Vagina (tissue), 2 donors: ENCODE measurements at regions not wholly inside any gene's neighbourhood (a gene's known extent, or its start where the extent isn't known, plus 50 kb on each side); places are given as distances from the start of the nearest gene placed in this dataset.

Source experiments
- DNase-seq, 2 donors: peaks; one replicate each; pipeline ENCODE4 v3.0.0-alpha.2; 2017; ENCODE audit errors: extremely low spot score in 2 of 2
- H3K27ac ChIP-seq: fragments of 200-600 bp; sonication (generic); one replicate; pipeline ENCODE4 v1.5.1; 2019
- H3K27me3 ChIP-seq: fragments of 200-600 bp; sonication (generic); one replicate; pipeline ENCODE4 v1.5.1; 2019
- H3K36me3 ChIP-seq, 2 donors: fragments of 200-600 bp; sonication (generic); one replicate each; pipeline ENCODE4 v1.5.1; 2017 to 2019
- H3K4me1 ChIP-seq: fragments of 200-600 bp; sonication (generic); one replicate; pipeline ENCODE4 v1.5.1; 2019
- H3K4me3 ChIP-seq, 2 donors: fragments of 200-600 bp; sonication (generic); 1 replicate in 1 of 2; 2 replicates in 1 of 2; pipeline ENCODE4 v1.5.1; 2016 to 2019
- H3K9me3 ChIP-seq: fragments of 200-600 bp; sonication (generic); one replicate; pipeline ENCODE4 v1.5.1; 2019
- POLR2A ChIP-seq, 2 donors: fragments of 450-650 bp; IDR thresholded peaks; one replicate each; pipeline ENCODE4 v1.6.1; 2017; ENCODE audit warnings: antibody characterized with exemption in 2 of 2, mild to moderate bottlenecking in 2 of 2, moderate library complexity in 2 of 2
- POLR2AphosphoS5 ChIP-seq, 2 donors: sonication (generic); formaldehyde crosslinking; IDR thresholded peaks; one replicate each; pipeline ENCODE4 v1.9.0; 2017; ENCODE audit warnings: antibody characterized with exemption in 2 of 2, mild to moderate bottlenecking in 2 of 2, low read depth in 1 of 2; ENCODE audit not compliant: insufficient read depth in 1 of 2
- intact Hi-C: fragments of 100-400 bp; cut with DNase I; formaldehyde crosslinking; loops from one replicate; pipeline ENCODE4 v1.15.1; 2023
- TF ChIP-seq, protein P1 (sequence below), 3 experiments: fragments of 450-650 bp in 2 of 3; fragments of 200-600 bp in 1 of 3; sonication (generic) in 1 of 3; IDR thresholded peaks; one replicate each; pipeline ENCODE4 v1.5.1; 2017 to 2019; ENCODE audit warnings: antibody characterized with exemption in 3 of 3, mild to moderate bottlenecking in 2 of 3, moderate library complexity in 2 of 3

DNA sequence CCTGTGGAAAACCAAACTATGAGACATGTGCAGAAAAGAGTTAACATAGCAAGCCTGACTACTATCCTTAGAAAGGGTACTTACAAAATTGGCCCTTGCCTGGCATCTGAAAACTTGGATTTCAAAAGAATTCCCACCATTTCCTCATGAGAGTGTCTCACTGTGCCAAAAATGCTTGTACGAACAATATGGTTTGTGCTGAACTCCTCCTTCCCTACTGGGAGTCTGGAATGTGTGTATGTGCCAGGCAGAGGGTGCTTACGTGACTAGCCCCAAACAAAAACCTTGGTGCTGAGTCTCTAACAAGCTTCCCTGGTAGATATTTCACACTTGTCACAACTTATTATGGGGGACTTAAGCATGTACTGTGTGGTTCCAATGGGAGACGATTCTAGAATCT is 81.7 kb upstream of the GIMD1 start:
- intact Hi-C loops: no loop called here
- TF ChIP-seq POLR2A (IDR thresholded peaks at IDR 0.05) (no peak), POLR2AphosphoS5 (IDR thresholded peaks at IDR 0.05; ENCODE audit: insufficient read depth in 1 of 2, low read depth in 1 of 2) (no peak)
- TF ChIP-seq, protein P1, sequence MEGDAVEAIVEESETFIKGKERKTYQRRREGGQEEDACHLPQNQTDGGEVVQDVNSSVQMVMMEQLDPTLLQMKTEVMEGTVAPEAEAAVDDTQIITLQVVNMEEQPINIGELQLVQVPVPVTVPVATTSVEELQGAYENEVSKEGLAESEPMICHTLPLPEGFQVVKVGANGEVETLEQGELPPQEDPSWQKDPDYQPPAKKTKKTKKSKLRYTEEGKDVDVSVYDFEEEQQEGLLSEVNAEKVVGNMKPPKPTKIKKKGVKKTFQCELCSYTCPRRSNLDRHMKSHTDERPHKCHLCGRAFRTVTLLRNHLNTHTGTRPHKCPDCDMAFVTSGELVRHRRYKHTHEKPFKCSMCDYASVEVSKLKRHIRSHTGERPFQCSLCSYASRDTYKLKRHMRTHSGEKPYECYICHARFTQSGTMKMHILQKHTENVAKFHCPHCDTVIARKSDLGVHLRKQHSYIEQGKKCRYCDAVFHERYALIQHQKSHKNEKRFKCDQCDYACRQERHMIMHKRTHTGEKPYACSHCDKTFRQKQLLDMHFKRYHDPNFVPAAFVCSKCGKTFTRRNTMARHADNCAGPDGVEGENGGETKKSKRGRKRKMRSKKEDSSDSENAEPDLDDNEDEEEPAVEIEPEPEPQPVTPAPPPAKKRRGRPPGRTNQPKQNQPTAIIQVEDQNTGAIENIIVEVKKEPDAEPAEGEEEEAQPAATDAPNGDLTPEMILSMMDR (IDR thresholded peaks at IDR 0.05): no peak
- Histone ChIP-seq H3K4me1 (no peaks in the 10 kb centered on the region), H3K27ac (no peak overlapping the region), H3K4me3 (no peak overlapping the region), H3K36me3 (no peaks in the 10 kb centered on the region), H3K9me3 (no peaks in the 10 kb centered on the region), H3K27me3 (no peaks in the 10 kb centered on the region)
- DNase-seq: no peak

DNA sequence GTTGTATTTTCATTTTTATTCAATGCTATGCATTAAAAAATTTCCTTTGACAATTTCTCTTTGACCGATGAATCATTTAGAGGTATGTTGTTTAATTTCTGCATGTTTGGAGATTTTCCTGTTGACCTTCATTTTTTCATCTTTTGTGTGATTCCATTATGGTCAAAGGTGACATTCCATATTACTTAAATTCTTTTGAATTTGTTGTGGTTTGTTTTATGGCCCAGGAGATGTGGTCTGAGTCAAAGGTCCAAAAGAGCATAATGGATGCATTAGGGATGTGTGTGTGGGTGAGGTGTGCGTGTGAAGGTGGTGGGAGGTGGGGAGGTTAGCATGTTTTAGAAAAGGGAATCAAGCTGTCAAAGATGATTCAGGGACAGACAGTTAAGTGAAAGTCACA is 76.0 kb upstream of the GIMD1 start:
- H3K4me1 ChIP-seq: no peaks in the 10 kb centered on the region
- no peaks in the 10 kb centered on the region for H3K36me3 ChIP-seq
- TF ChIP-seq POLR2A (IDR thresholded peaks at IDR 0.05): no peak
- TF ChIP-seq POLR2AphosphoS5 (IDR thresholded peaks at IDR 0.05; ENCODE audit: insufficient read depth in 1 of 2, low read depth in 1 of 2): no peak
- TF ChIP-seq, protein P1 (IDR thresholded peaks at IDR 0.05): no peak
- no peak overlapping the region for H3K4me3 ChIP-seq
- no peaks in the 10 kb centered on the region for H3K9me3 ChIP-seq
- DNase-seq: no peak
- no peak overlapping the region for H3K27ac ChIP-seq
- H3K27me3 ChIP-seq: no peaks in the 10 kb centered on the region
- intact Hi-C loops: no loop called here

DNA sequence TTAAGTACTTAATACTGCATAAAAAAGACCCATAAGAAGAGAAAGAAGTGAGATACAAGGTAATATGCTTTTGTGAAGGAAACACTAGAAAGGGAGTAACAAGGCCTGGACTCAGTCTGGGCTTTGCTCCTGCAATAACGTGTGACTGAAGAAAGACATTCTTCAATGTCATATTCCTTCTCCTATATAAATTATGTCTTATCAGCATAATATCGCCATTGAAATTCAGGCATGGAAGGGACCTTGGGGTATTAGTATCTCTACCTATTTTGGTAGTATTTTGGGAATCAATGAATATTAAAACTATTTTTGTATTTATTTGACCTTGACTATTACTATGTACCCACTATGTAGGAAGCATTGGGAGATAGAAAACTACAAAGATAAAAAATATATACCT is 62.2 kb upstream of the GIMD1 start:
- intact Hi-C loops: no loop called here
- H3K9me3 ChIP-seq: no peaks in the 10 kb centered on the region
- TF ChIP-seq, protein P1 (IDR thresholded peaks at IDR 0.05): no peak
- no peak for TF ChIP-seq POLR2A (IDR thresholded peaks at IDR 0.05)
- TF ChIP-seq POLR2AphosphoS5 (IDR thresholded peaks at IDR 0.05; ENCODE audit: insufficient read depth in 1 of 2, low read depth in 1 of 2): no peak
- H3K36me3 ChIP-seq: no peaks in the 10 kb centered on the region
- H3K4me3 ChIP-seq: no peak overlapping the region
- no peak for DNase-seq
- H3K27ac ChIP-seq: no peak overlapping the region
- no peaks in the 10 kb centered on the region for H3K4me1 ChIP-seq
- H3K27me3 ChIP-seq: no peaks in the 10 kb centered on the region

DNA sequence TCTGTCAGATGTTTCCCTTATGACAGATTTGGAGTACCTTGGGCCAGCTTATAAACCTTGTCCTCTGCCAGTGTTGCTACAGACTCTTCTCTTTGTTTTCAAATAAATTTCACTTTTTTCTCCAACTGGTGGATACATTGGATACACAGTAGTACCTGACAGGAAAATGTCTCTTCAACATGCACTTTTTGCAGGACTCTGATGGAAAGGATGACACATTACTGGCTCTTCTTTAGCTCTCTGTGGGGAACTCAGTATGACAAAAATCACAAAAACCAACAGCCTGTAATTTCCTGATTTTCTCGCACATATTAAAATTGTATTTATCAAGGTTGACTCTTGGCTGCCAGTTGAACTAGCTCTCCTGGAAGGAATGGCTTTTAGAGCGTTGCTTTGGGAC is 61.3 kb upstream of the GIMD1 start:
- H3K27ac ChIP-seq: no peak overlapping the region
- no peaks in the 10 kb centered on the region for H3K9me3 ChIP-seq
- no peaks in the 10 kb centered on the region for H3K36me3 ChIP-seq
- no peaks in the 10 kb centered on the region for H3K27me3 ChIP-seq
- TF ChIP-seq POLR2A (IDR thresholded peaks at IDR 0.05) (no peak), POLR2AphosphoS5 (IDR thresholded peaks at IDR 0.05; ENCODE audit: insufficient read depth in 1 of 2, low read depth in 1 of 2) (no peak)
- TF ChIP-seq, protein P1 (IDR thresholded peaks at IDR 0.05): no peak
- no peaks in the 10 kb centered on the region for H3K4me1 ChIP-seq
- intact Hi-C loops: no loop called here
- no peak for DNase-seq
- no peak overlapping the region for H3K4me3 ChIP-seq

DNA sequence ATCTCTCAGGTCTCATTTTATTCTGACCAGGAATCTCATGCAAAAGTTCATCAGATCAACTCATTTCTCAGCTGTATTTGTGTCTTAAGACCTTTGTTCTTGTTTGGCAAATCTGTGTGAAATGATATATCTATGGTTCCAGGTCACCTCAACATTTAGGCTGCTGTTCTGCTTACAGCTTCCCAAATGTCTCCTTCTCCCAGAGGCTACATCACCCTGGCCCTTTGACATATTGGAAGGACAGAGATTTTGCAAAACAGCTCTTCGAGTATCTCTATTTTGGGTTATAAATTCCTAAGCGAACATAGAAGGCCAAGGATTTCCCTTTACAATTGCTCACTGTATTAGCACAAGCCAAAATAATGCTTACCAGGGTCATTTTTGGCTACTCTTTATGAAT is 57.5 kb upstream of the GIMD1 start:
- no peak for DNase-seq

More for the DNA sequence above, 57.5 kb upstream of the GIMD1 start:
- H3K9me3 ChIP-seq: no peaks in the 10 kb centered on the region
- intact Hi-C loops: no loop called here
- no peak overlapping the region for H3K4me3 ChIP-seq
- no peak for TF ChIP-seq POLR2A (IDR thresholded peaks at IDR 0.05)
- TF ChIP-seq POLR2AphosphoS5 (IDR thresholded peaks at IDR 0.05; ENCODE audit: insufficient read depth in 1 of 2, low read depth in 1 of 2): no peak
- no peak overlapping the region for H3K27ac ChIP-seq
- H3K27me3 ChIP-seq: no peaks in the 10 kb centered on the region
- H3K4me1 ChIP-seq: no peaks in the 10 kb centered on the region
- no peaks in the 10 kb centered on the region for H3K36me3 ChIP-seq
